ENCODE measurements at regions not wholly inside any gene's neighbourhood (a gene's known extent, or its start where the extent isn't known, plus 50 kb on each side); places are given as distances from the start of the nearest gene placed in this dataset.

DNA sequence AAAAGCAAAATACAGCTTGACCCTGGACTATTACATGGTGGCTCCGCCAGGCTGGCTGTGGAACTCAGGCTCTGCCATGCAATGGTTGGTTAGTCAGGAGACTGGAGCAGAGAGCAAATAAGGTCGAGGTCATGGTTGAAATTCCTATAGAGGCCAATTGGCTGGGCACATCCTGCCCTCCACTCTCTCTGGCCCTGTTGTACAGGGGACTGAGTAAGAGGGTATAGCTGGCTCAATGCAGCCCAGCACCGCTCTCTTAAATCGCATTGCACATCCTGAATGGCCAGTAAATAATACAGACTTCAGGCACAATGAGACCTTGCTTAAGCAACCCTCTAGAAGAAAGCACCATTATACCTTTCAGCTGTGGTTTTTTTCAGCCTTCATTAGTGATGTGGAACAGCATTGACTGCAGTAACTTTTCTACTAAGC is 59.3 kb upstream of the PPP2R5A start:
- ChIA-PET POLR2A (interaction anchor here (0.6 kb wide), 1 partner anchor 381 kb away, joined by 3 read pairs; no protein-coding TSS in a partner anchor), CTCF (interaction anchor here (1.0 to 1.5 kb wide), 7 partner anchors 7 to 545 kb away, joined by 3 to 4 read pairs (median 3); no protein-coding TSS in a partner anchor)
- no peak for TF ChIP-seq CTCF (IDR thresholded peaks at IDR 0.05; ENCODE audit: control extremely low read depth, extremely low read depth, low read depth, missing control alignments)
- no peak for DNase-seq (ENCODE audit: extremely low spot score)

- DNase-seq (ENCODE audit: extremely low spot score): no peak
- ChIA-PET POLR2A (interaction anchor here (0.6 kb wide), 1 partner anchor 382 kb away, joined by 3 read pairs; no protein-coding TSS in a partner anchor), CTCF (interaction anchor here (1.0 to 1.5 kb wide), 5 partner anchors 8 to 230 kb away, joined by 3 to 4 read pairs (median 3); no protein-coding TSS in a partner anchor)
- TF ChIP-seq CTCF (IDR thresholded peaks at IDR 0.05; ENCODE audit: control extremely low read depth, extremely low read depth, low read depth, missing control alignments): no peak
Measured at GRCh38 chr1:212226467-212226866, 58.7 kb upstream of the PPP2R5A start.

DNA sequence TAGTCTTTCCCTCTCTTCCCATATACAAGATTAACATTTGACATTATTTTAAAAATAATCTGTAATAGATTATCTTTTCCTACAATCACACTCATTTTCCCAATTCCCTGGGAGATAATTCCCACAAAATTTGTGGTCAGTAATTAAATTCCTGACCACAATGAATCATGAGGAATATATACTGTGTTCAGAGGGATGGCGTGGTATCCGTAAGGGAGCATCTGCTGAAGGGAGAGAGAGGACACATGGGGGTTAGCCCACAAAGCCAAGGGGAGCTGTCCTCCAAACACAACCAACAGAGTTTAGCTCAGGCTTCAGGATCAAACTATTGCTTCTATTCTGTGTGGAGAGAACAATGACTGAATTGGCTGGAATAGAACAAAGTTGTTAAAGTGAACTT is 57.1 kb upstream of the PPP2R5A start:
- POLR2A ChIA-PET: no interaction called here
- TF ChIP-seq CTCF (IDR thresholded peaks at IDR 0.05; ENCODE audit: control extremely low read depth, extremely low read depth, low read depth, missing control alignments): no peak
- DNase-seq (ENCODE audit: extremely low spot score): no peak
- CTCF ChIA-PET: interaction anchor here (0.9 to 1.3 kb wide), 4 partner anchors 11 to 41 kb away, joined by 3 to 4 read pairs (median 4); no protein-coding TSS in a partner anchor

GRCh38 chr1:212228591-212229119 is 56.6 kb upstream of the PPP2R5A start:
- no peak for DNase-seq (ENCODE audit: extremely low spot score)
- POLR2A ChIA-PET: no interaction called here
- no peak for TF ChIP-seq CTCF (IDR thresholded peaks at IDR 0.05; ENCODE audit: control extremely low read depth, extremely low read depth, low read depth, missing control alignments)
- CTCF ChIA-PET: interaction anchor here (0.9 to 1.3 kb wide), 3 partner anchors 12 to 28 kb away, joined by 3 to 4 read pairs (median 4); no protein-coding TSS in a partner anchor

- TF ChIP-seq CTCF (IDR thresholded peaks at IDR 0.05; ENCODE audit: control extremely low read depth, extremely low read depth, low read depth, missing control alignments): no peak
- DNase-seq (ENCODE audit: extremely low spot score): no peak
- CTCF ChIA-PET: no interaction called here
- POLR2A ChIA-PET: no interaction called here
Measured at GRCh38 chr1:212229654-212230053, 55.6 kb upstream of the PPP2R5A start.

- CTCF ChIA-PET: interaction anchor here (1.0 kb wide), 1 partner anchor 161 kb away, joined by 3 read pairs; no protein-coding TSS in a partner anchor
- no peak for DNase-seq (ENCODE audit: extremely low spot score)
- TF ChIP-seq CTCF (IDR thresholded peaks at IDR 0.05; ENCODE audit: control extremely low read depth, extremely low read depth, low read depth, missing control alignments): no peak
- POLR2A ChIA-PET: no interaction called here
Measured at GRCh38 chr1:212230329-212230728, 54.9 kb upstream of the PPP2R5A start.

Data from GM10248 (cell line).